Suprapubic skin (tissue), 3 donors: ENCODE measurements at regions not wholly inside any gene's neighbourhood (a gene's known extent, or its start where the extent isn't known, plus 50 kb on each side); places are given as distances from the start of the nearest gene placed in this dataset.

Experiments used
- CTCF ChIP-seq, 2 donors: fragments of 200-600 bp in 1 of 2; fragments of 450-650 bp in 1 of 2; sonication (generic) in 1 of 2; IDR thresholded peaks; one replicate each; pipeline ENCODE4 v1.5.1; 2016 to 2019; ENCODE audit warnings: antibody characterized with exemption in 2 of 2, mild to moderate bottlenecking in 1 of 2, moderate library complexity in 1 of 2
- EP300 ChIP-seq: sonication (generic); formaldehyde crosslinking; IDR thresholded peaks from one replicate; pipeline ENCODE4 v1.6.1; 2017; ENCODE audit warnings: antibody characterized with exemption
- POLR2A ChIP-seq, 2 donors: fragments of 450-650 bp; IDR thresholded peaks; one replicate each; pipeline ENCODE4 v1.6.1; 2017; ENCODE audit warnings: antibody characterized with exemption in 2 of 2, mild to moderate bottlenecking in 2 of 2, moderate library complexity in 2 of 2

- no peak for TF ChIP-seq CTCF (IDR thresholded peaks at IDR 0.05)
- no peak for TF ChIP-seq EP300
- no peak for TF ChIP-seq POLR2A (IDR thresholded peaks at IDR 0.05)
Observed at GRCh38 chr5:96189028-96189826, 227.6 kb upstream of the ELL2 start.
